HG03135 (cell line): ENCODE measurements at regions not wholly inside any gene's neighbourhood (a gene's known extent, or its start where the extent isn't known, plus 50 kb on each side); places are given as distances from the start of the nearest gene placed in this dataset.
"Not testable (repeated sequence)": the region's sequence is repeated elsewhere in the genome, so short reads cannot be mapped to it uniquely, and the experiment has no call there.

Source experiments
- ATAC-seq: cut with Tn5 transposase; IDR thresholded peaks from one replicate; pipeline ENCODE4 v1.9.1; 2021; ENCODE audit warnings: mild to moderate bottlenecking, moderate library complexity; ENCODE audit not compliant: unreplicated experiment

- no peak for ATAC-seq
Observed at GRCh38 chr12:72723732-72724131, 451.6 kb downstream of the TRHDE start.

GRCh38 chr12:72729451-72730010 is 457.4 kb downstream of the TRHDE start:
- no peak for ATAC-seq

DNA sequence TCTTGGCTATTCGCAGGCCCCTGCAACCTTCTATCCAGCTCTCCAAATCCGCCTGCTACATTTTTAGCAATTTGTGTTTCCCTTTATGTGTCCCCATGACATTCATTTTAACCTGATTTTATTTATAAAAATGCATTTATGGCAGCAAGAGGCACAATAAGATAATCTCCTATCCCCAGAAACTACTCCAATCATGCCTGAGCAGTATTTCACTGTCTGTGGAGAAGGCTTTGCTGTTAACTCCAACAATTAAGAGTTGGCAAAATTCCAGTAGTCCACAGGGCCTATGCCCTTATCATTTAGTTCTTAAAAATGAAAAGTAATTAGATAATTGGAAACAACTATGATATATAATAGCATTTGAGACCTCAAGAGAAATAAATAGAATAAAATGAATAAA is 462.4 kb downstream of the TRHDE start:
- ATAC-seq: no peak

DNA sequence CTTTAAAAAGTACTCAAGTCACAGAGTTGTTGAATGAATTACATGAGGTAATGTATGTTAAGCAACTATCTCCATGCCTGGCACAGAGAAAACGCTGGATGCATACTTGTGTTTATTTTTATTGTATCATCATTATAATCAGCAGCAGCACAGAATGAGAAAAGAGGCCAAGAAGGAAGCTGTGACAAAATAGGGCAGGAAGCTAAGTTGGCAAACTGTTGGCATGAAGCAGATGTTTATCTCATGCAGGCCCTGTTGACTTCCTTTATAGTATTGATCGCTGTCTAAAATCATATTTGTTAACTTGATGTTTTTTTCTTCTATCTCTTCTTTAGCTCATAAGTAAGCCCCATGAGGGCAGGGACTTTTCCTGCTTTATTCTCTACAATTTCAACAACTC is 466.6 kb downstream of the TRHDE start:
- no peak for ATAC-seq

DNA sequence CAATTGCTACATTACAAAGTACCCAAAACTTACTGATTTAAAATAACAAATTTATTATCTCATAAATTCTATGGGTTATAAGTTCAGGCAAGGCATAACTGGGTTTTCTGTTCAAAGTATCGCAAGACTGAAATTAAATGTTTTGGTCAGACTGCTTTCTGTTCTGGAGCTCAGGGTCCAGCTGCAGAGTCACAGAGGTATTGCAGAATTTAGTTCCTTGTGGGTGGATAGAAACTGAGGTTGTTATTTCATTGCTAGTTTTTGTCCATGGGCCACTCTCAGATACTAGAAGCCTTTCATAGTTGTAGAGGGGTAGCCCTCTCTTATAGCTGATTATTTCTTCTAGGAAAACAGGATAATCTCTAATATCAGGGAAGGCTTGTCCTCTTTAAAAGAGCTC is 467.9 kb downstream of the TRHDE start:
- ATAC-seq: no peak

- ATAC-seq: no peak
Observed at GRCh38 chr12:72742568-72742967, 470.4 kb downstream of the TRHDE start.

DNA sequence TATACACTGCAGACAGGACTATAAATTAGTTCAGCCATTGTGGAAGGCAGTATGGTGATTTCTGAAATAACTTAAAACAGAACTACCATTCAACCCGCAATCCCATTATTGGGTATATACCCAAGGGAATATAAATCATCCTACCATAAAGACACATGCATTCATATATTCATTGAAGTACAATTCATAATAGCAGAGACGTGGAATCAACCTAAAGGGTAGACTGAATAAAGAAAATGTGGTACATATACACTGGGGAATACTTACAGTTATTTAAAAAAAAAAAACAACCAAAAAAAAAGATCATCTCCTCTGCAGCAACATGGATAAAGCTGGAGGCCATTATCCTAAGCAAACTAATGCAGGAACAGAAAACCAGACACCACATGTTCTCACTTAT is 473.9 kb downstream of the TRHDE start:
- ATAC-seq: no peak

DNA sequence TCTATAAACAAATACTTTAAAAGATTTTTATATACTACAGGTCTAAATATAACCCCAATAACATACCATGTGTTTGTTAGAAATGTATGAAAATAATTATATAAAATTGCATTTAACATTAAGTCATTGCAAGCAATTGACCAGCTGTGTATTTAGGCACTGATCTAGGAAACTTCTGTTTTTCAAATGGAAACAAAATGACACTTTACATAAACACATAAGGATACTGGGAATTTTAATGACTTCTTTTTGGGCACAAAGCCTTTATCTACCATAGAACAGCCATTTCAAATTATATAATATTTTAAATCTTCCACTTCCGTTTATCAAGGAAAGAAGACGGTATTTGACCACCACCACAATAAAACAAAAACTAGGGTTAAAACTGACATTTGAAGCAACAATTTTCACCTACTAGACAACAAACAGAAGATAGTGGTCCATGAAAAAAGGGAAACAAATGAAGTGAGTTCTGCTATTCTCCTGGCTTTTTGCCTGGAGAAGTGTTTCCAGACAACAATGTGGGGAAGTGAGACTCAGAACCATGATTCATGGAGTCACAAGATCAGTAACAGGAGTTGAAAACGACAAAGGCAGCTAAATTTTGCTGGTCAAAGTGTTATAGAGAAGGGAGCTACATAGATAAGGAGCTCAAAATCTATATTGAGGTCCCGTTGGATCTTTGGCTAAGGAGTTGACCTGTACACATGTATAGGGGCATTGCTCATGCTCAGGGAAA is 475.1 kb downstream of the TRHDE start:
- ATAC-seq: no peak

DNA sequence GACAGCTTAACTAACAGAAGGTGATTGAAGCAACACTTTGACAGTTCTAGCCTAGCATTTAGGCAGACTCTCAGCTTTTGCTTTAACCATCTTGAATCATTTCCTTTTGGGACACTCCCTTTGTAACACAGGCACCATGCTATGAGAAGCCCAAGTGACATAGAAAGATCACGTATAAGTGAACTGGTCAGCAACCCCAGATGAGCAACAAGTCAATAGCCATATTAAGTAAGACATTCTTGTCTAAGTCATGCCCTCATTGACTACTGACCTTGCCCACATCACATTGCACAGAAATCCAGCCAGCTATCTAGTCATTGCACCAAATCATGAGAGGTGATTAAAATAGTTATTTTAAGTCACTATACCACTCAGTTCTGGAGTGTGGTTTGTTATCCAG is 476.8 kb downstream of the TRHDE start:
- no peak for ATAC-seq

GRCh38 chr12:72753571-72753970 is 481.4 kb downstream of the TRHDE start:
- ATAC-seq: no peak

GRCh38 chr12:72754026-72754425 is 481.9 kb downstream of the TRHDE start:
- not testable (repeated sequence) for ATAC-seq

DNA sequence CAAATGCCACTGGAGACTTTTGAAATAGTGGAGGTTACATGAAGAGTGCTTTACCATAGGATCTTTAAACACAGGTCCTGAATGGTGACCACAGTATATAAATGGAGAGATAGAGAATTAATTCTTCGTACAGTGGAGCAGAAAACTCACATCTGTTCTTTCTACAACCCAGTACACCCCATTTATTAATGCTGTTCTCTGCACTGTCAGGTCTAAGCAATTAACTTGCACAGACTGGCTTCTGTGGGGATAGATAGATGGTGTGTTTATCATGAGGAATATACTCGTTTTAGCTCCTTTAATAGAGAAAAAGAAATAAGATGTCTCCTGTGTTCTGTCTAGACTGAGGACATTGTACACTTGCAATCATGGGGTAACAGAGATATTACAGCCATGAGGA is 494.3 kb downstream of the TRHDE start:
- ATAC-seq: no peak

DNA sequence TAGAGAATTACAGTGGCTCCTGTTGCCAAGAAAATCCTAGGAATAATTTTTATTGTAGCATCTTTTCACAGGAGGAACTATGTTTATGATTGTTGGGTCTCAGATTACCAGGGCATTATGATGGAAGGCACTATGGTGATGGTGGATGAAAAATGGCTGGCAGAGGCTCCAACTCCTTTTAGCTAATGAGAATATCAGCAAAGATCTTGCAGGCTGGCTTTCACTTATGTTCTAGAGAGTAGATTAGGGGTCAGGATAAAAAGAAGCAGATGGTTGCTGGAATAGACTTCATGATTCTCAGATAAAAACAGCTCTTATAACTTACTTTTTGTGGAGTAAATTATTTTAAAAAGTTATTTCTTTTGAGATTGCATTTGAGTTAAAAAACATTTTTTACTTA is 501.9 kb downstream of the TRHDE start:
- no peak for ATAC-seq

DNA sequence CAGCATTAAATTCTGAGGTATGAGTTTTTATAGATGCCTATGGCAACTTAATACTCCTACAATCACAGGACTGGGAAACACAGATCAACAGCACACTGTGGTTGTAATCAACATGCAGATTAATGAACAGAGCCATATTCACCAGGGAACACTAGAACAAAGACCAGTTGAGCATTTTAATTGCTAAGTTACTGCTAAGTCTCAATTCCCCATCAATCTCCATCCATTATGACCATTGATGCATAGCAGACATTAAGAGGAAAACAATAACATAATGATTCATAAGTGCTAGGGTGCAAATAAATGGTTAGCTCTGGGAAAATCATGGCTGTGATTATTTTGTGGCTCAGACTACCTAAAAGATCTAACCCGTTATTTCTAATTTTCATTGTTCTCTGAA is 505.6 kb downstream of the TRHDE start:
- no peak for ATAC-seq

GRCh38 chr12:72790273-72790672 is 518.1 kb downstream of the TRHDE start:
- ATAC-seq: no peak

DNA sequence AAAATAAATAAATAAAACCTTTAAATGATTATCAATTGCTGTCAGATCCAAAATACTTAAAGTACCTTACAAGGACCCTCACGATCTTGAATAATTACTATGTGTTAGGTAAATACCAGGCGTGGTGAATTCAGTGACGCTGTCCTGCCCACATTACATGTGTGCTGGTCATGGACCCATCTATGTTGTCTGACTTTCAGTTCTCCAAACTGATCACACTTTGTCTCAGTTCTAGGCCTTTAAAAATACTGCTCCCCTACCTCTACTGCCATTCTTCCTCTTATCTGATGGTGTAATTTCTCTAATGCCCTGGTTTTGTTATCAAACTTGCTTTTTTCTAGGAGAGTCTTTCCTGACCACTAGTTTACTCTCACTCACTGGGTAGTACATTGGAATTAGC is 520.7 kb downstream of the TRHDE start:
- ATAC-seq: no peak

GRCh38 chr12:72793796-72794195 is 521.6 kb downstream of the TRHDE start:
- ATAC-seq: no peak

- ATAC-seq: no peak
Observed at GRCh38 chr12:72815421-72815820, 543.3 kb downstream of the TRHDE start.

DNA sequence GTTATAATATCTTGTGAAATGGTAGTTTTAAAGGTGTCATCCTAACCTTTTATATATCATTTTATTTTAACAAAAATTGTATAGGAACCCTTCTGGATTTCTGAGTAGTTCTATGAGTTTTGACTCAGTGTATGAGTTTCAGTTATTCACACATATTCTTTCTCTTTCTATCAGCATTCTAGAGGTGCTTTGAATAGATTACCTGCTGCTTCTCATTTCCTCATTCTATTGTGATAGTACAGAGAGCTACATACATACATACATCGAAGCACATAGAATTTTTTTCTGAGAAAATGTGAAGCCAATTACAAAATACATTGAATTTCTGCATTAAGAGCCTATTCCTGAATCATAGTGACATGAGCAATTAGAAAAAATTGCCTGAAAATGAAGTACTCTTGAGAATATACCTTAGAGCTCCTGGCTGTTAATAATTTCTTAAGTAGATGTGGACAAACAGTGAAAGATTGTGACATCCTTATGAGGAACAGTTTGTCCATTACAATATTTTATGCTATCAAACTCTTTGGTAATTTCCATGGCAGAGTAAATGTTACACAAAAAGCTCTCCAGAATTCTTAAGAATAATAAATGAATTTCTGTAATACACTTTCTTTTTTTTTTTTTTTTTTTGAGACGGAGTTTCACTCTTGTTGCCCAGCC is 556.6 kb downstream of the TRHDE start:
- ATAC-seq: no peak

- no peak for ATAC-seq
Observed at GRCh38 chr12:72829838-72830237, 557.7 kb downstream of the TRHDE start.

DNA sequence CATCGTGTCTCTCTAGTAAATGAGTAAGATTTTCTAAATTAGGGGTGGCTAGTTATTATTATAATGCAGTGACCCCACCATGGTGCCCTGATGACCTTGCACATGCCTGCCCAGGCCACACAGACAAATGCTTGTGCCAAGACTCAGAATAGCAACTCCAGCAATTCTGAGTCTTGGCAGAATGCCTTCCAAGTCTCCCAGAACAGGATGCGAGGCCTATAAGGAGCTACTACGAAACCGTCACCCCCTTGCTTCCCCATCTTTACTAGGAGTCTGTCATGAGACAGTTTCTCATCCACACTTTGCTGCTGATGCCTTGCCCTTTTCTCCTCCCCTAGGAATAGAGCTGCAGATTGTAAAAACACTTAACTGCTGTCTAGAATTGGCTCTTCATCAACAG is 559.9 kb downstream of the TRHDE start:
- ATAC-seq: no peak

DNA sequence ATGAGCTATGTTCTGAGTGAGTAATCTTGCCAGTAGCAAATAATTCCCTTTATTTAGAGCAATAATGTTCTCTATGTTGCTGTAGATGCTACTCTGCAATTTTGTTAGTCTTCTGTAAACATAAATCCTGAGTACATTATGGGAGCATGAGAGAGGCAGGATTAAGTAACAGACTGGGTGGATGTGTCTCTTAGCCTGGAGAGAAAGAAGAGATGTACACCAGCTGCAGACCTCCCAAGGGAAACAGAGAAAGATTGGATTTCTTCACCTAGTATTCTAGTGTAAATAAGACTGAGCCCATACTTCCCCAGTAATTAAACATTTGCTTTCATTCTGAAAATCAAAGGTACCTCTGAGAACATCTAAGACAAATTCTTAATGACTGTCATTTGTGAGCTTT is 564.0 kb downstream of the TRHDE start:
- no peak for ATAC-seq
